SIG-M5 treated with dmso at 0.1 percent for 504 hours (cell line): ENCODE measurements at regions not wholly inside any gene's neighbourhood (a gene's known extent, or its start where the extent isn't known, plus 50 kb on each side); places are given as distances from the start of the nearest gene placed in this dataset.

Experiments used
- DNase-seq: peaks from one replicate; lab custom pipeline; 2025; ENCODE audit not compliant: unreplicated experiment; lab: John Stamatoyannopoulos, UW

DNA sequence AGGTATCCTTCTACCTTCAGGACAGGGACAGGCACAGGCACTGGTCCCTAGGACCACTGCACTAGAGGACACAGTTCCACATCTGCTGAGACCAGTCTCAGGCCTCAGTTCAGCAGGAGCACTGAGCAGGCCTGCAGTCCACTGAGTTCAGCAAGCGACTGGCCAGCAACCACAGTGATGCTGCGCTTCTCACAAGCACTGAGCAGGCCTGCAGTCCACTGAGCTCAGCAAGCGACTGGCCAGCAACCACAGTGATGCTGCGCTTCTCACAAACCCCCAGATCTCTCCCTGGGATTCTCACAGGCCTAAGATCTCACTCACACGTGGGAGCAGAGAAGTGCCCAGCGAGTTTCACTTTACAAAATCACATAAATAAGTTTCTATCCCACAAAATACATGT lies 140.6 kb downstream of the IRS2 start:
- no peak for DNase-seq

GRCh38 chr13:109644956-109645355 lies 141.4 kb downstream of the IRS2 start:
- DNase-seq = no peak

DNA sequence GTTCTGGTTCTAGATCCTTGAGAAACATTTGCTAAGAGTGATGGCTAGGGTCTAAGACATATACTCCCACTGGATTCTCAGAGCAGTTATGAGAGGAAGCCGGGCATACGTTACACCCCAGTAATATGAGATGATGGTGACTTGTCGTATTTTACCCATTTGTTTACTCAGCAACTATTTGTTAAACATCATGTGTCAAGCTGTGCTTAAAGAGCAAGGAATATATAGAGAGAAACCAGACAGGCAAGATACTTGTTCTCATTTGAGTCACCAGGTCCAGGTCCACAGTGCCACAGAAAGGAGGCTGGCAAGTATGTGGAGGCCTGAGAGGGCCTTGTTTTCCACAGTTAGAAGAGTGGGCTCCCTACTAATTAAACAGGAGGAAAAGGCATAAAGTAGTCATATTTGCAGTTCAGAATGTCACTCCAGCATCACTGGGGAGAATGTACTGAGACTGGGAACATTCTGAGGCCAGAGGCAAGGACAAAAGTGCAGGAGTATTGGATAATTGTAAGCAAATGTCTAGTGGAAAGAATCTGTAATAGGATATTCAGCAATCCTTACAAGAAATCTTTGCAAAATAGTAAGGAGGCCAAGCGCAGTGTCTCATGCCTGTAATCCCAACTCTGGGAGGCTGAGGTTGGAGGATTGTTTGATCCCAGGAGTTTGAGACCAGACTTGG lies 142.2 kb downstream of the IRS2 start:
- DNase-seq = peak; percentile 17

GRCh38 chr13:109642358-109642757 lies 144.0 kb downstream of the IRS2 start:
- no peak for DNase-seq

DNA sequence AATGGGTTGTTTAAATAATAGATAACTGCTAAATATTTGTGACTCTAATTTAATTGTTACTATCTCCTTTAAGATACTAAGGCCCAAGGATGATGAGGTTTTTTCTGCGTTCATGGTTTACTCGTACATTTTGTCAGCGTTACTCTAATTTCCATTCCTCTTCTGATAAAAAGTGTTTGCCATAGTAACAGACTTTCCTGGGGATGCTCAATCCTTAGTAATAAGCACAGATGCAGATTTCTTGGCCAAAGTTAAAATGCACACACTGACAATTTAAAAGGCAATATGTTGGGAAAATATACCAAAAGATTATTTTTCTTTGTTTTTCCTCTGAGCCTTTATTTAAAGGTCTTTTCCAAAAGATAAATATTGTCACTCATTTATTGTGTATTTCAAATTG lies 149.6 kb downstream of the IRS2 start:
- DNase-seq = no peak

DNA sequence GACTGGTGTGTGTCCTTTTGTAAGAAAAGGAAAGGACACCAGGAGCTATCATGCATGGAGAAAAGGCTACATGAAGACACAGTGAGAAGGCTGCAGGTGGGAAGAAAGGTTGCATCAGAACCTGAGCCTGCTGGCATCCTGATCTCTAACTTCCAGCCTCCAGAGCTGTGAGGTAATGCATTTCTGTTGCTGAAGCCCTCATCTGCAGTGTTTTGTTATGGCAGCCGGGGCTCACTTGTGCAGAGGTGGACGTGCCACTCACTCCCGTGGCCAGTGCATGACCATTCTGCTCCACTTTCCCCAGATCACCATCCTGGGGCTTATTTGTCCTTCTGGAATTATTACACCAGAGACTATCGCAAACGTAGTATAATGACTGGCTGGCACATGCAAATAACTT lies 155.3 kb downstream of the IRS2 start:
- no peak for DNase-seq

GRCh38 chr13:109630271-109630670 lies 156.1 kb downstream of the IRS2 start:
- no peak for DNase-seq

DNA sequence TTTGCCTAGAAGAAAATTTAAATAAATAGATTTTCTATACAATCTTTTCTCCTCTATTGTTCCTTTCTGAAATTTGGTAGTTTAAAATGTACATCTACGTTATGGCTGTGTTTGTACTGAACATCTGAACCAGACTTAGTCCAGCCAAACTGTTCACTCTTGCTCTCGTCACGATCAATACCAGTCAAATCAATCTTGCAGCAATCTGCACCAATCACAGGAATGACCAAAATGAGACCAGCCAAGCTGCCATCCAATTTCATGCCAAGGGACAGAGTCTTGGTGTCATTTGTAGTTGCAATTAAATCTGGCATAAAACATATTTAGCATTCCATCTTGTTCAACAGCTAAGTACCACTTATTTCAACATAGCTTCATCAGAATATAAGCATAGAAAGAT lies 156.6 kb downstream of the IRS2 start:
- DNase-seq = no peak

DNA sequence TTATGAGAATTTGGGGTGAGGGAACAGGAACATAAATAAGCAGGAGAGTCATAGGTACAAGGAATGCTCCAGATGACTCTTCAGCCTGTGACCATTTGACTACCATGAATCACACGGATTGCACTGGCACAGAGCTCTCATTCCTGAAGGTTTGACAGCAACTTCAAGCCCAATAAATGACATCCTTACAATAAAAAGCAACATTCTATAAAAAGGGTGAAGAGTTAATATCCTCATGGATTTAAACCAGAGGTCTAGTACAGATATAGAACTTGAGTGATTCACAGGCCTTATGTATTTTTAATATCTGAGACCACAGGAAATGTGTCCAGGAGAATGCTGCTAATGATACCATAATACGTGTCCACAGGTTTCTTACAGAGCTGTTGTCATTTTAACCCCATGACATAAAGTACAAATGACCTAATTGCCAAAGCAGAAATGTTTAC lies 158.1 kb downstream of the IRS2 start:
- DNase-seq = no peak

GRCh38 chr13:109627649-109628048 lies 158.7 kb downstream of the IRS2 start:
- no peak for DNase-seq

GRCh38 chr13:109626386-109627171 lies 159.8 kb downstream of the IRS2 start:
- DNase-seq = no peak

DNA sequence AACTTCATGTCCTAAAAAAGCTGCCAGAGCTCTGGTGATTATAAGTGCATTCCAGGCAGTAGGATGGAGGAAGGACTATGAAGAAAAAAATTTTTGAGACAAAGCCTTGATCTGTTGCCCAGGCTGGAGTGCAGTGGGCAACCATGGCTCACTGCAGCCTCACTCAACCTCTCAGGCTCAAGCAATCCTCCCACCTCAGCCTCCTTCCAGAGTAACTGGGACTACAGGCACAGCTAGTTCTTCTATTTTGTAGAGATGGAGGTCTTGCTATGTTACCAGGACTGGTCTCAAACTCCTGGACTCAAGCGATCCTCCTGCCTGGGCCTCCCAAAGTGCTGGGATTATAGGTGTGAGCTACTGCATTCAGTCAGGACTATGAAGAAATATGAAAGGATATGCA lies 161.2 kb downstream of the IRS2 start:
- no peak for DNase-seq

DNA sequence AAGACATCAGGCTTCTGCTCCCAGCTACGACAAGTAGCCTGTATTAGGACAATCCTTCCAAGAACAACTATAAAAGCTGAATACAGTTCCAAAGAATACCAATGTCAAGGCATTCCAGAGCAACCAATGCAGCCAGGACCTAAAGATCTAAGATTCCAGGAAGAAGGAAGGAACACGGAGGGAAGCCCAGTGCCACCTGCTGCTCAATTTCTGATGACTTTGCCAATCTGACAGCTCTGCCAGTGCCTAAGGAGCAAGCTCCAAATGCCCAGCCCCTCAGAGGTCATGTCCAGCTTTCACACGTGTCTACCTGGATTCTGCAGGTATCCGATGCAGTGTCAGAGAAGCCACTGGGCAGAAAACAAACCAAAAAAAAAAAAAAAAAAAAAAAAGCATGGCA lies 164.4 kb downstream of the IRS2 start:
- DNase-seq = no peak

DNA sequence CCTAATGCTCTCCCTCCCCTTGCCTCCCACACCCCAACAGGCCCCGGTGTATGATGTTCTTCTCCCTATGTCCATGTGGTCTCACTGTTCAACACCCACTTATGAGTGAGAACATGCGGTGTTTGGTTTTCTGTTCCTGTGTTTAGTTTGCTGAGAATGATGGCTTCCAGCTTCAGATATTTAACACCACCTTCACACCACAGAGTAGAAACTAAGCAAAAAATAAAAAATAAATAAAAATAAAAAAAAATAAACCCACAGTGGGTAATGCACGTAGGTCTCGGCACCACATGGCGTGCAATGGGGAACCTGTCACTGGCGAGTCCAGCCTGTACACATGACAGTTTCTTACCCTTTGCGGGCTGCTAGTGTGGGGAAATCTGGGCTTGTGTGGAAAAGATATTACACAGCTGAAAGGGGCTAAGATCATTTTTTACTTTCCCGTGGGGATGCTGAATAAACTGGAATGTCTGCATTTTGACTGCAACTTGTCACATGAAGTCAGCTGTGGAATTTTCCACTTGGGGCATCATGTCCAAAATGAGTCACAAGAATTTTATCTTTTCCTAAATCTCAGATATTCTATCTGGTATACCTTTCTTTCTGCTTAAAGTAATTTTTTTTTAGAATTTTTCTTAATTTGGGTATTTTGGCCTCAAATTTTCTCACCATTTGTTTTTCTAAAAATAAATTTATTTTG lies 170.5 kb downstream of the IRS2 start:
- no peak for DNase-seq

- no peak for DNase-seq
These were observed 174.3 kb downstream of the IRS2 start for GRCh38 chr13:109611912-109612691.

- peak; percentile 54 for DNase-seq
These were observed 175.9 kb downstream of the IRS2 start for GRCh38 chr13:109610517-109610916.

DNA sequence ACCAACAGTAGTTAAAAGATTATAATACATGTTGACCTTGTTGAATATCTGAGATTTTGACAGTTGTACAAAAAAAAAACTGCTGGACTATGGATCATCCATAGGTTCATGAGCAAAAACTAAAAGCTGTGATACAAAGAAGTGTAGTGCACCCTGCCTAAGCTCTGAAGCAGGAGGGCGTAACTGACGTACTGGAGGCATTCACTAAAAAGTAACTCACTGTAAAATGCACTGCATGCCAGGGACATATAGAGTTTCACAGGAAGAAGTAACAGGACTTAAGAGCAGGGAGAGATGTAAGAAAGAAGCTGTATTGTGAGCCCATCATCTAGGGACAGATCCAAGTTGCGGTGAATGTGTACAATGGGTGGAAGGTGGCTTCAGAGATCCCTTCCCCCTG lies 177.9 kb downstream of the IRS2 start:
- no peak for DNase-seq

DNA sequence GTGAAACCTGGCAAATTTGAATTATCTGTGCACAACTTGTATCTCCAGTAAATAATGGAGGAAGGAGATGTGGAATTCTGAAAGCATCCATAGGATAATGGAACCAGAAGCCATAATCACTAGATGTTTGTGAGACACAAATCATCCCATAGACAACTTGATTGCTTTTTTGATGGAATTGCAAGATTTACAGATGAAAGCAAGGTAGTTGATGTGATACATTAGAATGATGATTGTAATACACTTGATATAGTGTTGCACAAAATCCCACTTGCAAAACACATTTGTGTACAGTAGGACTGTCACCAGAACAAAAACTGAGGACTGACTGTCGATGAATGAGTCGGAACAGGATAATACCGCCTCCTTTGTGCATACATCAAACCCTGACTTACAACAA lies 178.3 kb downstream of the IRS2 start:
- no peak for DNase-seq

- DNase-seq = peak; percentile 7
These were observed 179.9 kb downstream of the IRS2 start for GRCh38 chr13:109606520-109606919.

GRCh38 chr13:109605846-109606245 lies 180.5 kb downstream of the IRS2 start:
- no peak for DNase-seq

DNA sequence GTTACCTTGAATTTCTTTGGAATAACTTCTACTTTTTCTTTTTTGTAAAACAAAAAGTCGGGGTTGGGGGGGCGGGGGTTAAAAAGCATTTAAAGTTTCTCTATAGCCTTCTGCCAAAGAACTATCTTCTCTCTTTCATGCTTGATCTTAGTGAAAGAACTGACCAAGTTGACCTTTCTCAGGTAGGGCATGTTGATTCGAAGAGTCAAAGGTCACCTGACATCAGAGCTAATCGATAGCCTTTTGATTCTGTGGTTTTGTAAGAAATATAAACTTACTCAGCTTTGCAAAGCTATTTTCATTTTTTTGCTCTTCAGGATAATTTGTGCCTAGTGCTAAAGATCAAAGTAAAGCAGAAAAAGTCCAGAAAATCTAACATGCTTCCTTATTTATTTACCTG lies 181.5 kb downstream of the IRS2 start:
- no peak for DNase-seq
